ENCODE measurements at regions not wholly inside any gene's neighbourhood (a gene's known extent, or its start where the extent isn't known, plus 50 kb on each side); places are given as distances from the start of the nearest gene placed in this dataset.

GRCh38 chr11:8340296-8340695 lies 76.6 kb upstream of the LMO1 start:
- Mint-ChIP-seq H3K4me1 (peaks cover 19% of the 10 kb centered on the region), H3K4me3 (no peak overlapping the region), H3K36me3 (no peaks in the 10 kb centered on the region), H3K9me3 (no peaks in the 10 kb centered on the region), H3K27ac (no peak overlapping the region)
- ATAC-seq (no peak), DNase-seq (ENCODE audit: low spot score in 2 of 2) (no peak)

GRCh38 chr11:8339592-8340022 lies 75.9 kb upstream of the LMO1 start:
- Mint-ChIP-seq H3K27ac (no peak overlapping the region), H3K4me1 (peaks cover 19% of the 10 kb centered on the region), H3K36me3 (no peaks in the 10 kb centered on the region), H3K4me3 (no peak overlapping the region), H3K9me3 (no peaks in the 10 kb centered on the region)
- DNase-seq (ENCODE audit: low spot score in 2 of 2) (no peak), ATAC-seq (no peak)

DNA sequence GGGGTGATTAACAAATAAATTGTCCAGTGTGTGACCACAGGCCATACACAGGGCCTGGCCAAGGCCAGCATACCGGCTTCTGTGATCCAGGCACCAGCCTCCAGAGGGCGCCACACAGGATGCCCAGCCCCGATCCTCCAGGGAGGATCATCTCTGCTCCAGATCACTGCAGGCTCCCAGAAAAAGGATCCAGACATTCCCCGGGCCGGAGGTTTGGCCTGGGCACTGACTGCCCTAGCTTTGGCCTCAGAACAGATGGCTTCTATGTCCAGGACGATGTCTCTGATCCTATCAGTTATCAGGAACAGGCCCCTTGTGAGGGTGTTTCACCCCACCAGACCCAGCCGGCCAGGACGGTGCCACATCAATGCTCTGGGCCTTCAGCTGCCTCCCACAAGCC lies 74.5 kb upstream of the LMO1 start:
- ATAC-seq (no peak), DNase-seq (ENCODE audit: low spot score in 2 of 2) (peak; percentile 12 to 61)
- no peak overlapping the region for H3K27ac Mint-ChIP-seq
- H3K4me3 Mint-ChIP-seq = no peak overlapping the region
- H3K4me1 Mint-ChIP-seq = peaks cover 12% of the 10 kb centered on the region
- H3K9me3 Mint-ChIP-seq = no peaks in the 10 kb centered on the region
- no peaks in the 10 kb centered on the region for H3K36me3 Mint-ChIP-seq

GRCh38 chr11:8337130-8337795 lies 73.6 kb upstream of the LMO1 start:
- peaks cover 7% of the 10 kb centered on the region for H3K4me1 Mint-ChIP-seq
- no peak overlapping the region for H3K27ac Mint-ChIP-seq
- no peak for ATAC-seq
- H3K4me3 Mint-ChIP-seq = no peak overlapping the region
- no peaks in the 10 kb centered on the region for H3K9me3 Mint-ChIP-seq
- H3K36me3 Mint-ChIP-seq = no peaks in the 10 kb centered on the region
- no peak for DNase-seq (ENCODE audit: low spot score in 2 of 2)

DNA sequence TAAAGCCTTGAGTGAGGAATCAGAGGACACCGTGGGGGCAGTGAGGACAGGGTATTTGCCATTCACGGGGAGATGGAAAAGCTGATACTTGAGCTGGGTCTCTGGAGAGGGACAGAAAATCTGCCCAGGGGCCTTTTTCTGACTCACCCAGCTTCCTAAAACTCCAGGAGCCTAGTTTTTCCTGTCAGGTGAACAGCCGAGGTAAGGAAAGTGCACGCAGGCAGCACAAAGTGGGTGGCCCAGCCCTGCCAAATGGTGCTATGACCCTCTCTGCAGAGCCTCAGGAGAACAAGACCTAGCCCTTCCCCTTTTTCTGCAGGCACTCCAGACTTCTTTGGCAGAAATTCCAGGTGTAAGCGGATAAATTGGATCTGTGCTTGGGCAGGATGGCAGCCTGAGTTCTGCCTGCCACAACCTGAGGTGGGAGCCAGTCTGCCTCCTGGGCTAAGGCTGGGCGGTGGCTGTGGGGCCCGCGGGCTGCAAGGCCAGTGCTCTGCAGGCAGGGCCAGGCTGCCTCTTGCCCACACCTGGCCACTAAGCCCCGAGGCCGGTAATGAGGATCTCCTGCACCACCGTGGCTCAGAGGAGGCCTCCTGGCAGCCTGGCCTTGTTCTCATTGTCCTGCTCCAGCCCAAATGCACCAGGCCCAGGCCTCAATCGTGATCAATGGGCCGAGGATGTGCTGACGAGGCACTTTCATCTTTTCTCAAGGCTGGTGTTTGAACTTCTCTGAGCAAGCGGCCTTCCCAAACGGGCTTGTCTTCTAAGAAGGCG lies 72.9 kb upstream of the LMO1 start:
- peaks cover 7% of the 10 kb centered on the region for H3K4me1 Mint-ChIP-seq
- ATAC-seq = no peak
- no peaks in the 10 kb centered on the region for H3K9me3 Mint-ChIP-seq
- no peak overlapping the region for H3K27ac Mint-ChIP-seq
- H3K36me3 Mint-ChIP-seq = no peaks in the 10 kb centered on the region
- no peak for DNase-seq (ENCODE audit: low spot score in 2 of 2)
- H3K4me3 Mint-ChIP-seq = no peak overlapping the region

DNA sequence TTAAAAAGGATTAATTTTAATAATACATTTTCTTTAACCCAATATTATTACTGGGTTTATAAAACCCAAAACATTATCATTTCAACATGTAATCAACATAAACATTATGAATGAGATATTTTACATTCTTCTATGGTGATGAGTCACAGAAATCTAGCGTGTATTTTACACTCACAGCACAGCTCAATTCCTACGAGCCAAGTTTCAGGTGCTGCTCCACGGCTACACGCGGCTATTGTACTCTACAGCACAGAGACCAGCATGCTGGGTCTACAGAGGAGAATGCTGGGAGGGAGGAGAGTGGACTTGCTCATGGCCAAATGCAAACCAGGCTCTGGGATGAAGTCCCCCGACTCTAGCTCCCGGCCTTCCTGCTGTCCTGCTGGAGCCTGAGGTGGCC lies 72.0 kb upstream of the LMO1 start:
- H3K4me3 Mint-ChIP-seq = no peak overlapping the region
- ATAC-seq = no peak
- H3K4me1 Mint-ChIP-seq = peaks cover 7% of the 10 kb centered on the region
- H3K27ac Mint-ChIP-seq = no peak overlapping the region
- H3K9me3 Mint-ChIP-seq = no peaks in the 10 kb centered on the region
- DNase-seq (ENCODE audit: low spot score in 2 of 2) = no peak
- H3K36me3 Mint-ChIP-seq = no peaks in the 10 kb centered on the region

GRCh38 chr11:8335186-8335585 lies 71.5 kb upstream of the LMO1 start:
- peaks cover 7% of the 10 kb centered on the region for H3K4me1 Mint-ChIP-seq
- H3K27ac Mint-ChIP-seq = no peak overlapping the region
- ATAC-seq (no peak), DNase-seq (ENCODE audit: low spot score in 2 of 2) (no peak)
- no peaks in the 10 kb centered on the region for H3K9me3 Mint-ChIP-seq
- H3K4me3 Mint-ChIP-seq = no peak overlapping the region
- H3K36me3 Mint-ChIP-seq = no peaks in the 10 kb centered on the region

DNA sequence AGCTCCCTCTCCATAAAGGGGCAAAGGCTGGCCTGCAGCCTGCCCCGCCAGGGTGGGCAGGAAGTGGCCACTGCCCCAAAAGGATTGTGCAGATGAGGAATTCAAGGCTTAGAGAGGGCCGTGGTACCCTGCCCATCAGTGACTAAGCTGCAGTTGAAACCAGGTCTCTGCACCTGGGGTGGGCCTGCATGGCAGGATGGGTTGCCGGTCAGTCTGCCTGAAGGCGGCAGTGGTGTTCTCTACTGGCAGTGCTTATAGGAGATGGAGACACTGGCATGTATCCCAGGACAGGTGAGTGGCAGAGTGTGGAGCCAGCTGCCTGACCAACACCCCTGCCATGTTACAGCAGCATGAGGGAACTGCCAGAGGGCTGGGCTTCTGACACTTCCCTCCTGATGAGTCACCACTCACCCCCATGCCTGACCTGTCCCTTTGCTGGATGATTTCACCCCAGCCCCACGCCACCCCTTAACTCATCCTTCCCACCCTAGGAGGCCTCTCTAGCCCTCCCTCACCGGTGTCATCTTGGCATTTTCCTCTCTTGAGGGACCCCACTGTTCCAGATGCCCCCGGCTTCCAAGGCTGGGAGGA lies 70.2 kb upstream of the LMO1 start:
- Mint-ChIP-seq H3K9me3 (no peaks in the 10 kb centered on the region), H3K27ac (no peak overlapping the region), H3K4me1 (peaks cover 7% of the 10 kb centered on the region), H3K4me3 (no peak overlapping the region), H3K36me3 (no peaks in the 10 kb centered on the region)
- DNase-seq (ENCODE audit: low spot score in 2 of 2) (no peak), ATAC-seq (no peak)

DNA sequence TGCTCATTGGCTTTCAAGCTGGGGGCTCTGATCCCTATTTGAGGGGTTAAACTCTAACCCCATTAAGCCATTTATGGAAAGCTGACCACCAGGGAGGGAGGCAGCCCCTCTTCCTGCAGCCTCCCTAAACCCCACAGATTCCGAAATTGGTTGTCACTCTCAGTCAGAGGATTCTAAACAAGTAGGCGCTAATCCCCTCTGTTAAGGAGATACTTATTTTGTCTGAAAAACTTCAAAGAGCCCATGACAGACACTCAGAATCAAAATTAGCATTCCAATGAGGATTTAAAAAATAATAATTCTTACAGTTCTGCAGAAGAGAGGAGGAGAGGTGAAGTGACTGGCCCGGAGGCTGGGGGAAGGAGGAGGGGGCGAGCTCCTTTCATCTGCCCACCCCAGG lies 69.7 kb upstream of the LMO1 start:
- no peak overlapping the region for H3K27ac Mint-ChIP-seq

GRCh38 chr11:8332891-8333290 lies 69.2 kb upstream of the LMO1 start:
- Mint-ChIP-seq H3K4me1 (peaks cover 4% of the 10 kb centered on the region), H3K9me3 (no peaks in the 10 kb centered on the region), H3K36me3 (no peaks in the 10 kb centered on the region), H3K27ac (no peak overlapping the region), H3K4me3 (no peak overlapping the region)
- ATAC-seq = no peak
- DNase-seq (ENCODE audit: low spot score in 2 of 2) = no peak

More for the DNA sequence above, 69.7 kb upstream of the LMO1 start:
- H3K36me3 Mint-ChIP-seq = no peaks in the 10 kb centered on the region
- ATAC-seq (no peak), DNase-seq (ENCODE audit: low spot score in 2 of 2) (no peak)
- H3K9me3 Mint-ChIP-seq = no peaks in the 10 kb centered on the region
- H3K4me3 Mint-ChIP-seq = no peak overlapping the region
- H3K4me1 Mint-ChIP-seq = peaks cover 7% of the 10 kb centered on the region

DNA sequence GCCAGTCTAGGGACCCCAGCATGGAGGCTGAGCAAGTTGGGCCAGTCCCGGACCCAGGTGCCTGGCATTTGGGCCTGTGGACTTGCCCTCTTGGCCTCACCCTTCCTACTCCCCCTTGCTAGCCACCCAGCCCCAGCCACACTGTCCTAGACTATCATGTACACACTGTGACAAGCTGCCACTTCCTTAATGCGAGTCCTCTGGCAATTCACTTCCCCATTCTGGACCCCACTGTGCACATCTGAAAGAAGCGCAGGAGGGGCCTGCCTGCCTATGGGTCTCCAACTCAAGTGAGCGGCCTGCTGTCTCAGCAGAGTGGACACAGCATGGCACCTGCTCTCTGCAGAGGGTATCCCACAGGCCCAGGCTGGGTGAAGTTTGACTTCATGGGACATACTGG lies 68.5 kb upstream of the LMO1 start:
- Mint-ChIP-seq H3K9me3 (no peaks in the 10 kb centered on the region), H3K4me1 (no peaks in the 10 kb centered on the region), H3K27ac (no peak overlapping the region), H3K36me3 (no peaks in the 10 kb centered on the region), H3K4me3 (no peak overlapping the region)
- DNase-seq (ENCODE audit: low spot score in 2 of 2) = no peak
- ATAC-seq = no peak

DNA sequence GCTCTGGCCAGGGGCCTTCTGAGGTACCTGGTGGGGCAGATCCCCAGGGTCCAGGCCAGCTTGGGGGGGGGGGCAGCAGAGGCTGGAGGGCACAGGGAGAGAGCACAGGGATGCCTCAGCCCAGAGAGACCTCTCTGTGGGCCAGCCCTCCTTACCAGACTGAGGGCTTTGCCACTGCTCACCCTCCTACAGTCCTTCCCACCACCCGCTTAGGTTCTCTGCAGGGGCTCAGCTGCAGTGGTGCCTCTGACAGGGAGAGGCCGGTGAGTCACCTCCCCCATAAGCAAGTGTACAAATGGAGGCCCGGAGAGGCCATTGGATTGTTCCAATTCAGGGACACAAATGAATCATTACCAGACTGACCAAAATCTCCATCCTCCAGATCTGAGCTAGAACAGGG lies 68.1 kb upstream of the LMO1 start:
- H3K9me3 Mint-ChIP-seq = no peaks in the 10 kb centered on the region
- no peak overlapping the region for H3K27ac Mint-ChIP-seq
- no peaks in the 10 kb centered on the region for H3K4me1 Mint-ChIP-seq
- H3K4me3 Mint-ChIP-seq = no peak overlapping the region
- no peaks in the 10 kb centered on the region for H3K36me3 Mint-ChIP-seq
- ATAC-seq (no peak), DNase-seq (ENCODE audit: low spot score in 2 of 2) (no peak)

GRCh38 chr11:8330896-8331295 lies 67.2 kb upstream of the LMO1 start:
- no peaks in the 10 kb centered on the region for H3K36me3 Mint-ChIP-seq
- no peaks in the 10 kb centered on the region for H3K4me1 Mint-ChIP-seq
- H3K9me3 Mint-ChIP-seq = no peaks in the 10 kb centered on the region
- ATAC-seq (no peak), DNase-seq (ENCODE audit: low spot score in 2 of 2) (no peak)
- no peak overlapping the region for H3K4me3 Mint-ChIP-seq
- no peak overlapping the region for H3K27ac Mint-ChIP-seq

DNA sequence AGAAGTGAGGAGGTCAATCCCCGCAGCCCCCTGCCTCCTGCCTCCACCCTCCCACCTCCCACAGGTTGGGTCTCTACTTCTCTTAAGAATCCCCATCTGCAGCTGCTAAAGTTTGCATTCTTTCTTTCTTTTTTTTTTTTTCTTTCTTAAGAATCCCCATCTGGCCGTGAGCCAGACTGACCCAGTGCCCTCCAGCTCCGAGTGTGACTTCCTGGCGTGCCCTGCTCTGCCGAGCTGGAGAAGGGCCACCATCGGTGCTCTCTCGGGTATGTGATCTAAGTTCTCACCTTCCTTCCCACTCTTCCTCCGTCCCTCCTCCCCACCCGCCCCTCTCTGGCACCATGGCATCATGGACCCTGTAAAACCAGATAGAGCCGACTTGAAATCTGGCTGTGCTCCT lies 66.7 kb upstream of the LMO1 start:
- no peak overlapping the region for H3K27ac Mint-ChIP-seq
- no peak for DNase-seq (ENCODE audit: low spot score in 2 of 2)
- H3K36me3 Mint-ChIP-seq = no peaks in the 10 kb centered on the region
- H3K4me1 Mint-ChIP-seq = no peaks in the 10 kb centered on the region
- no peaks in the 10 kb centered on the region for H3K9me3 Mint-ChIP-seq
- no peak for ATAC-seq
- no peak overlapping the region for H3K4me3 Mint-ChIP-seq

DNA sequence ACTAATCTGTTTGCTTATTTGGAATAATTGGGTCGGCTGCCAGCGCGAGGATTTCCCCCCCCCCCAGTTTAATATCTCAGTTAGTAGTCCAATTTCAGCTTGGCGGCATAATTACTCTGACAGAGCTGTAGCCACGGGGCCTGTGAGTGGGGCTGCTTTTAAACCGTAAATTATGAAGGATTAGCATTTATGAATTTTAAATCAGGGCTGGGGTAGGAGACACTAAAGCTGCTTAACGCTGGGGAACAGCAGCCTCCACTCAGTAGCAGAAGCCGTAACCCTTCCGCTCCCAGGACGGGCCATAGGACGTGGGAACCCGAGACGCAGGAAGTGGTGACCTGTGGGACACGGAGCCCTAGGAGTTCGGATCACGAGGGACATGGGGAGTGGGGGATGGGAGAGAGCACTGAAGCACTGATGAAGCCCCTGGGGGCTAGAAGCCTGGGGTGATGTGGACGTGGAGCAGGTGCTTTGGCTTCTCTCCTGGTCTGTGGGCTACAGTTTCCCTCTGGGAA lies 66.2 kb upstream of the LMO1 start:
- no peaks in the 10 kb centered on the region for H3K4me1 Mint-ChIP-seq
- no peak overlapping the region for H3K27ac Mint-ChIP-seq
- ATAC-seq (no peak), DNase-seq (ENCODE audit: low spot score in 2 of 2) (no peak)
- no peaks in the 10 kb centered on the region for H3K9me3 Mint-ChIP-seq
- no peak overlapping the region for H3K4me3 Mint-ChIP-seq
- no peaks in the 10 kb centered on the region for H3K36me3 Mint-ChIP-seq

DNA sequence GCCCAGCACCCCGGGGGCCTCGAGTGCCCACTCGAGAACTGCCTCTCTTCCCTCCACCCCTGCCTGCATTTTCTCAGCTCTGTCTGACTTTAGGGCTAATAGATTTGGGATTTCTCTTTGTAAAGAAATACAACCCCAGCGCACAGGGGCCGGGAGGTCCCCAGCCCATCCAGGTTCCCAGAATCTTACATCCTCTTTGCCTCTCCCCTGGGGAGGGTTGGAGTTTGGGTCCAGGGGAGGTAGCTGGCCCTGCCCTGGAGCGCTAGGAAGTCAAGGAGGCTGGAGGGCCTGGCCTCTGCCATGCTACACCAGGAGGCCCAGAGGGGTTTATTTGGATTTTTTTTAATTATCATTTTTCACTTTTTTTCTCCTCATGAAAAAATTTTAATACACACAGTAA lies 65.7 kb upstream of the LMO1 start:
- Mint-ChIP-seq H3K4me1 (no peaks in the 10 kb centered on the region), H3K9me3 (no peaks in the 10 kb centered on the region), H3K27ac (no peak overlapping the region), H3K36me3 (no peaks in the 10 kb centered on the region), H3K4me3 (no peak overlapping the region)
- no peak for DNase-seq (ENCODE audit: low spot score in 2 of 2)
- no peak for ATAC-seq
